Fibroblast of lung (primary cell): ENCODE measurements at regions not wholly inside any gene's neighbourhood (a gene's known extent, or its start where the extent isn't known, plus 50 kb on each side); places are given as distances from the start of the nearest gene placed in this dataset.

Experiments used
- DNase-seq, 2 donors: peaks; one replicate each; pipeline versions ENCODE4 v3.0.0 to v3.0.0-alpha.2; 2010; ENCODE audit warnings: low read depth in 2 of 2
- H2AFZ ChIP-seq: 2 replicates; pipeline ENCODE4 v1.5.1; 2012; ENCODE audit warnings: low read length, control low read depth, inconsistent platforms
- H3K27ac ChIP-seq: 2 replicates; pipeline ENCODE4 v1.5.1; 2011; ENCODE audit warnings: low read length, control low read depth; ENCODE audit not compliant: insufficient read depth
- H3K27me3 ChIP-seq: 2 replicates; pipeline ENCODE4 v1.5.1; 2011; ENCODE audit warnings: mild to moderate bottlenecking, low read length; ENCODE audit not compliant: control insufficient read depth, insufficient read depth
- H3K36me3 ChIP-seq: 2 replicates; pipeline ENCODE4 v1.5.1; 2011; ENCODE audit warnings: low read length; ENCODE audit not compliant: control insufficient read depth, insufficient read depth
- H3K4me1 ChIP-seq: 2 replicates; pipeline ENCODE4 v1.5.1; 2011; ENCODE audit warnings: low read length; ENCODE audit not compliant: control insufficient read depth, insufficient read depth; ENCODE audit errors: extremely low read depth
- H3K4me2 ChIP-seq: 2 replicates; pipeline ENCODE4 v1.5.1; 2011; ENCODE audit warnings: low read length, control low read depth; ENCODE audit not compliant: insufficient read depth; ENCODE audit errors: extremely low read depth
- H3K4me3 ChIP-seq, 4 experiments: fragments of 200-600 bp in 1 of 4; sonication (generic) in 1 of 4; replicated peaks in 1 of 4; 2 replicates each; pipeline ENCODE4 v1.5.1; 2011 to 2016; ENCODE audit warnings: low read length in 4 of 4, low read depth in 3 of 4, mild to moderate bottlenecking in 3 of 4, control low read depth in 2 of 4, inconsistent platforms in 1 of 4, mixed read lengths in 1 of 4; ENCODE audit not compliant: insufficient read depth in 1 of 4; ENCODE audit errors: control extremely low read depth in 1 of 4
- H3K79me2 ChIP-seq: 2 replicates; pipeline ENCODE4 v1.5.1; 2012; ENCODE audit warnings: mild to moderate bottlenecking, low read length, inconsistent platforms; ENCODE audit not compliant: control insufficient read depth, insufficient read depth
- H3K9ac ChIP-seq: 2 replicates; pipeline ENCODE4 v1.5.1; 2011; ENCODE audit warnings: mild to moderate bottlenecking, low read length, control low read depth; ENCODE audit not compliant: insufficient read depth
- H3K9me3 ChIP-seq: 2 replicates; pipeline ENCODE4 v1.5.1; 2012; ENCODE audit warnings: low read depth, low read length; ENCODE audit not compliant: control insufficient read depth, insufficient read depth
- H4K20me1 ChIP-seq: 2 replicates; pipeline ENCODE4 v1.5.1; 2011; ENCODE audit warnings: low read length; ENCODE audit not compliant: control insufficient read depth, insufficient read depth; ENCODE audit errors: extremely low read depth
- CTCF ChIP-seq, 2 donors: IDR thresholded peaks in 1 of 2; conservative IDR thresholded peaks in 1 of 2; 1 replicate in 1 of 2; 2 replicates in 1 of 2; pipeline ENCODE4 v1.5.1; 2011 to 2012; ENCODE audit warnings: low read length in 2 of 2, control low read depth in 1 of 2, inconsistent platforms in 1 of 2, low read depth in 1 of 2, mild to moderate bottlenecking in 1 of 2
- EZH2 ChIP-seq: IDR thresholded peaks from 2 replicates; pipeline ENCODE4 v1.5.1; 2012; ENCODE audit warnings: low read length, control low read depth, mild to moderate bottlenecking; ENCODE audit errors: missing control alignments

GRCh38 chr18:1050012-1050657 lies 145.5 kb downstream of the ADCYAP1 start:
- Histone ChIP-seq H3K9me3 (no peaks in the 10 kb centered on the region), H3K4me3 (no peak overlapping the region), H3K9ac (no peak overlapping the region), H4K20me1 (no peaks in the 10 kb centered on the region), H3K4me1 (no peaks in the 10 kb centered on the region), H3K79me2 (no peaks in the 10 kb centered on the region), H3K4me2 (no peak overlapping the region), H3K27ac (no peak overlapping the region), H3K27me3 (no peaks in the 10 kb centered on the region), H2AFZ (no peak overlapping the region), H3K36me3 (no peaks in the 10 kb centered on the region)
- TF ChIP-seq EZH2 (no peak), CTCF (conservative IDR thresholded peaks at IDR 0.05 in 1 of 2, IDR thresholded peaks at IDR 0.05 in 1 of 2; ENCODE audit: low read depth in 1 of 2, low read length in 2 of 2) (no peak)
- peak in 1 of 2 donors; percentile 44 for DNase-seq

- Histone ChIP-seq H3K79me2 (no peaks in the 10 kb centered on the region), H4K20me1 (no peaks in the 10 kb centered on the region), H3K9ac (no peak overlapping the region), H3K27me3 (no peaks in the 10 kb centered on the region), H3K4me3 (no peak overlapping the region), H3K9me3 (no peaks in the 10 kb centered on the region), H2AFZ (no peak overlapping the region), H3K4me1 (no peaks in the 10 kb centered on the region), H3K27ac (no peak overlapping the region), H3K4me2 (no peak overlapping the region), H3K36me3 (no peaks in the 10 kb centered on the region)
- TF ChIP-seq CTCF (conservative IDR thresholded peaks at IDR 0.05 in 1 of 2, IDR thresholded peaks at IDR 0.05 in 1 of 2; ENCODE audit: low read depth in 1 of 2, low read length in 2 of 2): no peak
- TF ChIP-seq EZH2: no peak
- no peak for DNase-seq
Measured at GRCh38 chr18:1052301-1052700, 147.6 kb downstream of the ADCYAP1 start.

GRCh38 chr18:1053331-1054315 lies 149.0 kb downstream of the ADCYAP1 start:
- no peak for TF ChIP-seq EZH2
- no peak for TF ChIP-seq CTCF (conservative IDR thresholded peaks at IDR 0.05 in 1 of 2, IDR thresholded peaks at IDR 0.05 in 1 of 2; ENCODE audit: low read depth in 1 of 2, low read length in 2 of 2)
- no peaks in the 10 kb centered on the region for H3K9me3 ChIP-seq

More at GRCh38 chr18:1053331-1054315, 149.0 kb downstream of the ADCYAP1 start:
- no peak overlapping the region for H3K9ac ChIP-seq
- no peak overlapping the region for H3K4me3 ChIP-seq
- no peak overlapping the region for H2AFZ ChIP-seq
- H3K36me3 ChIP-seq: no peaks in the 10 kb centered on the region
- no peak overlapping the region for H3K4me2 ChIP-seq
- H3K79me2 ChIP-seq: no peaks in the 10 kb centered on the region
- H3K4me1 ChIP-seq: no peaks in the 10 kb centered on the region
- H3K27ac ChIP-seq: no peak overlapping the region
- peak in 1 of 2 donors; percentile 22 for DNase-seq
- H4K20me1 ChIP-seq: no peaks in the 10 kb centered on the region
- H3K27me3 ChIP-seq: no peaks in the 10 kb centered on the region
